ENCODE measurements at regions not wholly inside any gene's neighbourhood (a gene's known extent, or its start where the extent isn't known, plus 50 kb on each side); places are given as distances from the start of the nearest gene placed in this dataset.
"Not testable (repeated sequence)": the region's sequence is repeated elsewhere in the genome, so short reads cannot be mapped to it uniquely, and the experiment has no call there.

- no peak for DNase-seq
These were observed 318.4 kb upstream of the OBI1 start for GRCh38 chr13:78977311-78977710.

- DNase-seq: no peak
These were observed 317.7 kb upstream of the OBI1 start for GRCh38 chr13:78976696-78977095.

- no peak for DNase-seq
These were observed 313.6 kb upstream of the OBI1 start for GRCh38 chr13:78972561-78972960.

DNA sequence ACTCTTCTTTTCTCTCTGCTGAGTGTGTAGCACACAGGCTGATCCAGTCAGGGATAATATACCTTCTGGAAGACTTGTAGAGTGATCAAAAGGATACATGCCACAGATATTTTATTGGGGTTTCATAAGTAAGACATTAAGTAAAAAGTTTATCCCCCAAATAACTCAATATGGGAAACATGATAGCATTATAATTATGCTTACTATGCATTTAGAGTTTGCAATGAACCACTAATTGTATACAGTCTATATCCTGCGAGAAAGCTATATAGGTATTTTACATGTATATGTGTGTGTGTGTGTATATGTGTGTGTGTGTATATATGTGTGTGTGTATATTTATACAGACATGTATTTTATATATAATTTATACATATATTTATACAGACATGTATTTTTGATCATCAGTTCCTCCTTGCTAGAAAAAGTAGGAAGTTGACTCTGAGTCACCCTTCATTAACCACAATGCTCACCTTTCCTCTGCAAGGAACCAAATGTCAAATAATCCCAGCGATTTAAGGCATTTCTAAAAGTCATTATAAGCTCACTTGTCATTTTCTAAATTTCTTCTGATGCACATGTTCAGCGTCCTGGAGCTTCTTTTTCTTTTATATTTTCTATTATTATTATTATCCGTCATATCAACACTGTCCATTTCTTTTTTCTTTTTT lies 312.5 kb upstream of the OBI1 start:
- DNase-seq: no peak

- no peak for DNase-seq
These were observed 301.9 kb upstream of the OBI1 start for GRCh38 chr13:78960881-78961280.

DNA sequence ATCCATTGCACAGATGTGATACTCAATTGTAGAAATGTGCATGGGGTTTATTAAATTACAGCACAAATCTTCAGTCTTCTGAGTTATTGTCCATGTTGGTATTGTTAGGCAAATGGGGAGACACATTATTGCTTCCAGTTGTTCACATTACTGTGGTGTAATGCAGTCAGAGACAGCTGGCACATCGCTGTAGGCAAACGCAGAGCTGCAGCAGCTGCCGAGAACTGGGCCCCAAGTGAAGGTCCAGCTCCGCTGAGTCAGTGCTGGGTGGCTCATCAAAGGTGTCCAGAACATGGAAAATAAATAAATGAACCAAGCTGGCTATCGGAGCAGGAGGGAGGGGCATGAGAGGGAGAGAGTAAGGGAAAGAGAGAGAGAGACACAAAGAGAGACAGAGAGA lies 299.1 kb upstream of the OBI1 start:
- no peak for DNase-seq

DNA sequence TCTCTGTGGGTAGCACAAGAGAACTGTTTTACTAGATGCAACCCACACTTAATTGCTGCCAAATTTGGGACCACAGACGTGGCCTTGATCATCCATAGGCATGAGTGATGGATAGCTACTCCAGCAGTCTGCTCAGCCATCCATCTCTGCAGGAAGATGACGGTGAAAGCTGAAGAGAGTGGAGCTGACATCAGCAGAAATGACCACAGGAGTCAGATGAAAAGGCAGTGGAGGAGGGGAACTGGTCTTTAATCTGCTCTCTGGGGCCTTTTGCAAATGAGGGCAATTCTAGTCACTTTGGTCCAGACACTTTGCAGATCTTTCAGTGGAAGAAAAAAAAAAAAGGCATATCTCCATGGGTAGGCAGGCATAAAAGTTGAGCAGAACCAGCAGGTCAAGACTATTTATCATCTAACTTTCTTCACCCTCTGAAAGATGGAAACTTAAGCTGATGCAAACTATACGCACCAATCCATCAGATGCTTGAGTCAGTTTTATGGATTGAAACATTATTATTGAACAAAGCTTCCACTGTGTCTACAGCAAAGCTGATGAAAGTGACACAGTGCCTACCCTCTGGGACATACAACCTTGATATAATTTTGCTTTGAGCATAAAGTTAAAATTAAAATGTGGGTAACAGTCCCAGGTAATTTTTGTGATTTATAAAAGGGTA lies 281.6 kb upstream of the OBI1 start:
- DNase-seq: no peak

DNA sequence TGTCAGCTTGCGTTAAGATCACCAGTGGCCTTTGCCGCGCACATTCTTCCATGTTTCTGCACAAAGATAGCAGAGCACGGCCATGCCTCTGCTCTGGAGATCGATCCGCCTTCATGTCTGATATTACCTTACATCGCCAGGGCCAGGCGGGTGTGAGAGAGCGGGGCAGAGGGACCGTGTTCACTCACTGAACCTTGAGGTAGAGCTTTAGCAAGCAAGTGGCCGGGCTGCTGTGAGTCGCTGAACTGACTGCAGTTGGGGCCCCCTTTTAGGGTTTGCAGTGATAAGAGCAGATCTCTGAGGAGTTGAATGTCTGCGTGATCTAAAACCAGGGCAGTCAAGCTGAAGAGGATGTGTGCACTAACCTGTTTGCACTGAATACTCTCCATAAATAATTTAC lies 275.4 kb upstream of the OBI1 start:
- DNase-seq: no peak

DNA sequence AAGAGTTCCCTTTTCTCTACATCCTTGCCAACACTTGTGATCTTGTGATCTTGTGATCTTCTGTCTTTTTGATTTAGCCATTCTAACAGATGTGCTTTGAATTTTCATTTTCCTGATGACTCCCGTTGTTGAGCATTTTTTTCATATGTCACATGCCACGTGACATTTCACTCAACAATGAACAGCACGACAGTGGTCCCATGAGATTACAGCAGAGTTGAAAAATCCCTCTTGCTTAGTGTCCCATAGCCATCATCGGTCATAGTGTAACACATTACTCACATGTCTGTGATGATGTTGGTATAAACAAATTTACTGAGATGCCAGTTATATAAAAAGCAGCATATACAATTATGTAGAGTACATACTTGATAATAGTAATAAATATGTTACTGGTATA lies 256.1 kb upstream of the OBI1 start:
- DNase-seq: no peak

DNA sequence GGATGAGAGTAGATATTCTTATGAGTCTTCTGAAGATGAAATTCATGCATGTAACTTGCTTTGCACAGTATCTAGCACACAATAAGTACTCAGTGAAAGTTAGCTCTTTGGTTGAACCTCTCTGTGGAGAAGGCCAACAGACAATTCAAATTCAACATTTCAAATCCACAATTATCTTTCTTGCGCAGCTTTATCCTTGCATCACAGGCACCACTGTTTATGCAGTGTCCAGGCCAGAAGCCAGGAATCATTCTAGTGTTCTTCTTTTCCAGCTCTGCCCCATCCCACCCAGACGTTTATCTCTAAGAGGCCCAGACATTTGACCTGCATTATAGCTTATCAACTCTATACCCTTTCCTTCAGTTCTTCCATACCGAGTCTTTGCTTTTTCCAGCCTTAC lies 254.7 kb upstream of the OBI1 start:
- DNase-seq: no peak

DNA sequence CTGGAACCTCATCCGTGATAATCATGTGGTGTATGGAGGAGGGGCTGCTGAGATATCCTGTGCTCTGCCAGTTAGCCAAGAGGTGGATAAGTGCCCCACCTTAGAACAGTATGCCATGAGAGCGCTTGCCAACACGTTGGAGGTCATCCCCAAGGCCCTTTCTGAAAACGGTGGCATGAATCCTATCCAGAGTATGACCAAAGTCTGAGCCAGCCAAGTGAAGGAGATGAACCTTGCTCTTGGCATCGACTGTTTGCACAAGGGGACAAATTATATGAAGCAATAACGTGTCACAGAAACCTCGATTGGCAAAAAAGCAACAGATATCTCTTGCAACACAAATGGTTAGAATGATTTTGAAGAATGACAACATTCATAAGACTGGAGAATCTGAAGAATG lies 251.2 kb upstream of the OBI1 start:
- DNase-seq: no peak

GRCh38 chr13:78909276-78909675 lies 250.3 kb upstream of the OBI1 start:
- no peak for DNase-seq

- no peak for DNase-seq
These were observed 248.1 kb upstream of the OBI1 start for GRCh38 chr13:78907006-78907405.

GRCh38 chr13:78897200-78897599 lies 238.2 kb upstream of the OBI1 start:
- DNase-seq: no peak

GRCh38 chr13:78884571-78884970 lies 225.6 kb upstream of the OBI1 start:
- DNase-seq: no peak

GRCh38 chr13:78881751-78882150 lies 222.8 kb upstream of the OBI1 start:
- no peak for DNase-seq

GRCh38 chr13:78881054-78881453 lies 222.1 kb upstream of the OBI1 start:
- DNase-seq: no peak

- no peak for DNase-seq
These were observed 218.1 kb upstream of the OBI1 start for GRCh38 chr13:78876915-78877549.

DNA sequence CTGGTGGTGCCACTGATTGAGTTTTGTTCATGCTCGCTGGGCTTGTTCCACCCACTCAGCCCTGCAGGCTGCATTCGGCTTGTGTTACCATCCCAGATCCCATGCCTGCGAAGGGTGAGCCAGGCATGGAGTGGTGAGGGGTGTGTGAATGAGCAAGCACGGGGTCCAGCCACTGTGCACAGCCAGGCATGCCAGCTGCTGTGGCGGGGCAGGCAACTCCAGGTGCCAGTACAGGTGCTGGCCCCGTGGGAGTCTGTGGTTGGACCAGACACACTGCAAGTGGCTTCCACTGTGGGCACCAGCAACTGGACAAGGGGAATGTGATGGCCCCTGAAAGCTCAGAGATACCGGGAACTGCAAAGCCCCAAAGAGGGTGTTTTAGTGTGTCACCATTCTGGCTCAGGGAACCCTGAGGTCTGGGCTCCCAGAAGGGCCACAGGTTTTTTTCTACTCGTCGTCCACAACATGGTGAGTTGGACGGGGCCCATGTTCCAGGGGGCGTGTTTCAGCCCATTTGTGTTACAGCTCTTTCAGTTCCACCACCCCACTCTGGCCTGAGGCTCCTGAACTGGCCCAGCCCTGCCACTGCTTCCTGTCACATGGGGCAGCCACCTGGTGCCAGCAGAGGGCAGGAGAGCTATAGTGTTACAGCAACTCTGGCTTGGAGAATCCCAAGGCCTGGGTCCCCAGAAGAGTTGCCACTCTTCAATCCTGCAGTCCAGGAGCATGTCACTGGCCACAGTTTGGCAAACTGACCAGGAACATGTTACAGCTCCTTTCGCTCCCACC lies 217.0 kb upstream of the OBI1 start:
- DNase-seq: no peak

- DNase-seq: no peak
These were observed 210.0 kb upstream of the OBI1 start for GRCh38 chr13:78868991-78869390.

DNA sequence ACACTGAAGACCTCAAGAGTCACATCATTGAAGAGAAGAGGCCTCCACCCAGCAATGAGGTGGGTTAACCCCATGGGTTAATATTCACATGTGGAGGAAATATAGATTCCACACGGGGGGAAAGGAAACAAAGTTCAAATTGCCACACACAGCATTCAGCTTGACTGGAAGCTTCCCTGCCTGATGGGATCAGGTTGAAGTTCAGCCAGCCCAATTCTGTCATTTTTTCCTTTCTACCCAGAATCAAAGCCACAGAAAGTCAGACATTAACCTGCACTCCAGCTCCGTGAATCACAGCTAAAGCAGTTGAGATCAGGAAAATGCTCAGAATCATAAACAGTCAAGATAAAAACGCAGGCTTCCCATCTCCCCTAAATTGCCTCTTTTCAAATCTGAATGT lies 208.7 kb upstream of the OBI1 start:
- DNase-seq: no peak

DNA sequence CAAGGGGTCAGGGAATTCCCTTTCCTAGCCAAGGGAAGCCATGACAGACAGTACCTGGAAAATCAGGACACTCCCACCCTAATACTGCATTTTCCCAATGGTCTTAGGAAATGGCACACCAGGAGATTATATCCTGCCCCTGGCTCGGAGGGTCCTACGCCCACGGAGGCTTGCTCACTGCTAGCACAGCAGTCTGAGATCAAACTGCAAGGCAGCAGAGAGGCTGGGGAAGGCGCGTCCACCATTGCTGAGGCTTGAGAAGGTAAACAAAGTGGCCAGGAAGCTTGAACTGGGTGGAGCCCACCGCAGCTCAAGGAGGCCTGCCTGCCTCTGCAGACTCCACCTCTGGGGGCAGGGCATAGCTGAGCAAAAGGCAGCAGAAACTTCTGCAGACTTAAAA lies 207.1 kb upstream of the OBI1 start:
- not testable (repeated sequence) for DNase-seq

DNA sequence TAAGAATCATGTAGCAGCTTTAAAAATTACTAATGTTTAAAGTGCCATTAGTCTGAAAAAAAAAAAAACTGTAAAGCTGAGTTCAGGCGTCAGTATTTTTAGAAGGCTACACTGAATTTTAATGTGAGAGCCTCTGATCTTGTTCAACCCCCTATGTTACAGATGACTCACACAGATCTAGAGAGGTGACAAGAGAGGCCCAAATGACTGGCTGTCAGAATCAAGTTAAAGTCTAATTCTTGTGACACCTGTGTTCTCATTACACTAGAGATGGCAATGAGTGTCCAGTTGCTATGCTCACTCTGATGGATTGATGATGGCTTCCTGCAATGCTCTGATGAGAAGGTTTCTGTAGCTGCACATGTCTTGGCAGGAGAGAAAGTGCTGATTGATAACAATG lies 203.5 kb upstream of the OBI1 start:
- no peak for DNase-seq

DNA sequence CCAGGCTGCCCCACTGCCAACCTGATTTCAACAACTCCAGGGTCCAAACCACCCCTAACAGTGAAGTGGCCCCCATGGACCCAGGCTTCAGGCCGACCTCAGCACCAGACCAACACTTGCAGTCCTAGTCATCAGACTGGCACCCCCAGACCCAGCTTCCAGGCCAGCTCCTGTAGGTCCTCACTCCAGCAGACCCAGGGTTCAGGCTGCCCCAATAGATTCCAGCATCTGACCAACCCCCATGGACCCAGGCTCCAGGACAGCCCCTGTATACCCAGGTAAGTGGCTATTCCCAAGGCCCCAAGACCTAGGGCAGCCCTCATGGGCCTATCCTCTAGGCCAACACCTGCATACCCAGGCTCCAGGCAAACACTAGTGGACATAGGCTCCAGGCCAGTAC lies 193.8 kb upstream of the OBI1 start:
- no peak for DNase-seq
